NCI-H2227 (cell line): ENCODE measurements at regions not wholly inside any gene's neighbourhood (a gene's known extent, or its start where the extent isn't known, plus 50 kb on each side); places are given as distances from the start of the nearest gene placed in this dataset.
"Not testable (repeated sequence)": the region's sequence is repeated elsewhere in the genome, so short reads cannot be mapped to it uniquely, and the experiment has no call there.

ENCODE experiments used
- DNase-seq: peaks from one replicate; lab custom pipeline; 2025; ENCODE audit not compliant: unreplicated experiment; lab: John Stamatoyannopoulos, UW

GRCh38 chr14:104249706-104250105 lies 111.3 kb downstream of the KIF26A start:
- no peak for DNase-seq

GRCh38 chr14:104250175-104250574 lies 111.8 kb downstream of the KIF26A start:
- DNase-seq = no peak

GRCh38 chr14:104252256-104253215 lies 114.1 kb downstream of the KIF26A start:
- no peak for DNase-seq

DNA sequence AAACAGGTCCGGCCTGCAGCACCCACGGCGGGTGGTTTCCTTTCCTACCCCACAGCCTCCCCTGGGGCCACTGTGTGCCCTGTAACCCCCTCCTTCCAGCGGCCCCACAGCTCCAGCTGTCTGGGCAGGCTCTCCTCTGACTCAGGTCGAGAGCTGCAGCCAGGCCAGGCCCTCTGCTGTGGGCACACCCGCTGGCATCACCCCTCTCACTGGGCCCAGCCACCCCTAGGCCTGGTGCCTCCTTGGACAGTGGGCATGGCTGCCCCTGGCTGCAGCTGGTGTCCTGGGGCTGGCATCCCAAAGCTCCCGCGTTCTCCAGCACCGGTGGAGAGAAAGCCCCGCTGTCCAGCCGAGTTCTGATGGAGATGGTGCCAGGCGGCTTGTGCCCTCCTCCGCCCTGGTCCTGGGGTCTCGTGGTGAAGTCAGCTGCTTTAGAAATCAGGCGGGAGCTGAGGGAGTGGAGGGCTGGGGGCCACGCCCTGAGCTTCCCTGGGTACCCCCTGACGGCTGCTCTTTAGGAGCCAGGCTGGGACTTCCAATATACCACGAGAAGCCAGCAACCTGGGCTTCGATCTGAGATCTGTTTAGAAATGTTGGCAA lies 114.9 kb downstream of the KIF26A start:
- no peak for DNase-seq

DNA sequence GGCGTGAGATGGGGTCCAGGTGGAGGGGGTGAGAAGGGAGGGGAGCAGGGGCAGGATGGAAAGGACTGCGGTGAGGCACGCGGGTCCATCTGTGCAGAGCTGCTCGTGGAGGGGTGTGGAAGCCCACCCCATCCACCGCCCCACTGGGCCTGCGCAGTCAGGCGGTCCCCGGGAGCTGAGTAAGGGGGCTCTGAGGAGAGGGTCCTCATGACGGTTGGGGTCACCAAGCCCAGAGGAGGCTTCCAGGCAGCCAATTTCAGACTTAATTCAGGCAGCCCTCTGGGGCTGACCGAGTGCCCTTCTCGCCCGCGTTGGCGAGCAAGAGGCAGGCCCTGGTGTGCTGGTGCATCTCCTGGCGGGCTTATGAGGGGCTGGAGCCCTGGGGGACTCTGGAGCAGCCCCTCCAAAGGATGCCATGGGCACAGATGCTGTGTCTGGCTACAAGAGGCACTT lies 115.5 kb downstream of the KIF26A start:
- DNase-seq = no peak

DNA sequence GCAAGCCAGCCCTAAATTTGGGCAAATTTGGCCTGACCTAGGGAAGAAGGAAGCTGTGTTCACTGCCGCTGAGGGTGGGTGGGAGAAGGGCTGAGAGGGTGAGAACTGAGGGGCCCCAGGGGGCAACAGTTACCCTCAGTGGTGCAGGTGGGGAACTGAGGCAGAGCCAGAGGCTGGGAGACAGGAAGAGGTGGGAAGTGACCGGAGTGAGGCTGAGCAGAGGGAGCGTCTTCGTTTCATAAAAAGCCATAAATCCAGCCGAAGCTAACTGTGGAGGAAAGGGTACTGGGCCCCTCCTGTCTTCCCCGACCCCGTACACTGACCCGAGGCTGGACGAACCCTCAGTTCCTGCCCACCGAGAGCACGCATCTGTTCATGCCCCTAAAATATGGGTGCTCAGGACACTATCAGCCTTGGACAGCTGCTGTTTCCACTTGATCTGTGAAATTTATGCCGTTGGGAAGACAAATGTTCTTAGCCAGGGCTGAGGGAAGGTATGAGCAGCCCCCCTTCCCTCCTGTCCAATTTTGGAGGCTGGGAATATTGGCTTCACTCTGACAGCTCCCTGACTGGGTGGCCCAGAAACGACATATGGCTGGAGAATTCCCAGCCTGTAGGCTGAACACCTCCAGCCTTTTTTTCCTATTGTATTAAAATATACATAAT lies 116.5 kb downstream of the KIF26A start:
- no peak for DNase-seq

- no peak for DNase-seq
Measured at GRCh38 chr14:104256025-104256424, 117.6 kb downstream of the KIF26A start.

DNA sequence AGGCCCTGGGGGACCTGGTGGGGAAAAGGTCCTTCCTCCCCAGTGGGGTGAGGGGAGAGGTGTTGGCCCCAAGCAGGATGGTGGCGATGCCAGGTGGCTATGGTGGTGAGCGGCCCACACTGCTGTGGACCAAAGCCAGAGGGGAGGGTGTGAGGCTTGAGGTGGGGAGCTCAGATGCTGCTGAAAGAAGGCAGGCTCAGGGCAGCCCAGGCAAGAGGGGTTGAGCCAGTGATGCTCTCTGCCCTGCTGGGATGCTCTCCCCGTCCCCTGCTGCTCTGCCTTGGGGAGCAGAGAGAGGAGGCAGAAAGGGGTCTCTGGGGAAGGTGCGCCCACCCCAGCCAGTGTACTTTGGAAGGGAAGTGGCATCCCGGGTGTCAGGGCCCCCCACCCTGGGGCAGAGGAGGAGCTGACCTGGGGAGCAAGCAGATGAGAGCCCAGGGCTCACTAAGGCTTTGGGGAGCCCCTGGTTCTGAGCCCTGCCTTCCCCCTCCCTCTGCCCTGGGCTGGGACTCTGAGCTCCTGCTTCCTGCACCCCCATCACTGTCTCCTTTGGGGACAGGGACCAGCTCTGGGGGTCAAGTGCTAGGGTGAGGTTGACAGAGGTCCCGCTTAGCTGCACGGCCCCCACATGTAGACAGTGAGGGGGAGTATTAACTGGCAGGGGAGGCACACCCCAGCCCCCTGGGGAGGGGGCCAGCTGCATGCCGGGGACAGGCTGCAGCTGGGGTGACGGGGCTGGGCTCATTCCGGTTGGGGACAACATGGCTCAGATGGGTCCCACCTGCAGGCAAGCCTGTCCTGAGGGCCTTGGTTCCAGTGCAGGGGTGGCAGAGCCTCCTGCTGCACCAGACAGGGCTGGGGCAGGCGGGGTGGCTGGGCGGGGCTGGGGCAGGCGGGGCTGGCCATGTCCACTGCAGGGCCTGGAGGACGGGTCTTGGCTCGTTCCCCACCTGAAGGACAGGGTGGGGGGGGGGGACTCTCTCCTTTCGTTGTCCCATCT lies 124.4 kb downstream of the KIF26A start:
- DNase-seq = no peak

DNA sequence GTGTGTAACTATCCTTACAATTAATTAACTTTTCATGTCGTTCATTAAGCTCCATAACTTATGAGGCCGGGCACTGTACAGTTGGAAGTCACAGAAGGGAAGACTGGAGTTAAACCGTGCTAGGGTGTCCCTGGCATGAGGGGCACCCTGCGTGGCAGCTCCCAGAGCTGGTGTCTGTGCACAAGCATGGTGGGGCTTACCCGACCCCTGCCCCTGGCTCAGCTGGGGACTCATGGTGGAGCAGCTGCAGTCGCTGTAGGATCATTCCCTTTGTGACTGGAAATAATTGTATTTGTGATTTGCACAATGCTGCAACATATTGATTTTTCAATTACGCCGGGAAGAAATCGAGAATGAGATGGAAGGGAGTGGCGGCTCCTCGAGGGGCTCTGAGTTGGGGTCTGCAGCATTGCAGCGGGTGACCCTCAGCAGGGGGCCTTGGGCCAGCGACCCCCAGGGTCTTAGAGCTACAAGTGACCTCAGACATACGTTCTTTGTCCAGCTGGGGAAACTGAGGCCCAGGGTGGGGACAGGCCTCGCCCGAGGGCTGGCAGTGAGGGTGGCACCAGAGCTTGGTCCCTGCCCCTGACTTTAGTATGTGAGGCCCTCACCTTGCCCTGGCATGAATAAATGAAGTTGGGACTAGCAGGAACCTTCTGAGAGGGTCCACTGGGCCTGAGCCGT lies 125.4 kb downstream of the KIF26A start:
- peak; percentile 73 for DNase-seq

DNA sequence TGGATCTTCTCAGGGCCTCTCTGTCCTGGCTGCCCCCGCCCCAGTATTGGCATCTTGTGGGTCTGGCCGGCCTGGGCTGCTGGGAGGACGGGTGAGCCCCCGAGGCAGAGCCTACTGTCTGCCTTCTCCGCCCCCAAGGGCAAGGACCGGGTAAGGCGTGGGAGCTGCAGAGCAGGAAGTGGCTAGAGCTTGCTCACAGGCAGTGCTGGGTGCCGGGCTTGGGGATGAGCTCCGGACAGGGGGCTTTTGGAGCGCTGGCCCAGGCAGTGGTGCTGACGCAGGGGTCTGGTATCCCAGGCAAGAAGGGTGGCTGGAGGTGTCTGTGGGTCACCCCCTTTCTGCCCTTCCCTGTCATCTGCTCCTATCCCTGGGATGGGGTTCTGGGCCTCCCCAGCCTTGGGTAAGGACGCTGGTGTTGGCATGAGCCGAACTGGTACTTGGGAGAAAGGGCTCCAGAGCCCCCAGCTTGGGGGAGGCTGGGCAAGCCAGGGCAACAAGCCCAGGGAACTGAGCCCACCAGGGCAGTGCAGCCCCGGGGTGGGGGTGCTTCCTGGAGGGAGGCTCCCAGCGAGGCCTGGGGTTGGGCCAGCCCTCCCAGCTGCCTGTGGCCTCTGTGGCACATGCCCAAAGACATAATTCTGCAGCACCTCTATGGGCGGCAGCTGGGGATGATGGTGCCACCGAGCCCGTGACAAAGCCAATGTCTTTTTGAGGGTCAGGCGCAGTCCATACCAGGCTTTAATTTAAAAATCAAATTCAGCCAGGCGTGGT lies 126.3 kb downstream of the KIF26A start:
- no peak for DNase-seq

GRCh38 chr14:104265918-104266630 lies 127.7 kb downstream of the KIF26A start:
- peak; percentile 44 for DNase-seq

DNA sequence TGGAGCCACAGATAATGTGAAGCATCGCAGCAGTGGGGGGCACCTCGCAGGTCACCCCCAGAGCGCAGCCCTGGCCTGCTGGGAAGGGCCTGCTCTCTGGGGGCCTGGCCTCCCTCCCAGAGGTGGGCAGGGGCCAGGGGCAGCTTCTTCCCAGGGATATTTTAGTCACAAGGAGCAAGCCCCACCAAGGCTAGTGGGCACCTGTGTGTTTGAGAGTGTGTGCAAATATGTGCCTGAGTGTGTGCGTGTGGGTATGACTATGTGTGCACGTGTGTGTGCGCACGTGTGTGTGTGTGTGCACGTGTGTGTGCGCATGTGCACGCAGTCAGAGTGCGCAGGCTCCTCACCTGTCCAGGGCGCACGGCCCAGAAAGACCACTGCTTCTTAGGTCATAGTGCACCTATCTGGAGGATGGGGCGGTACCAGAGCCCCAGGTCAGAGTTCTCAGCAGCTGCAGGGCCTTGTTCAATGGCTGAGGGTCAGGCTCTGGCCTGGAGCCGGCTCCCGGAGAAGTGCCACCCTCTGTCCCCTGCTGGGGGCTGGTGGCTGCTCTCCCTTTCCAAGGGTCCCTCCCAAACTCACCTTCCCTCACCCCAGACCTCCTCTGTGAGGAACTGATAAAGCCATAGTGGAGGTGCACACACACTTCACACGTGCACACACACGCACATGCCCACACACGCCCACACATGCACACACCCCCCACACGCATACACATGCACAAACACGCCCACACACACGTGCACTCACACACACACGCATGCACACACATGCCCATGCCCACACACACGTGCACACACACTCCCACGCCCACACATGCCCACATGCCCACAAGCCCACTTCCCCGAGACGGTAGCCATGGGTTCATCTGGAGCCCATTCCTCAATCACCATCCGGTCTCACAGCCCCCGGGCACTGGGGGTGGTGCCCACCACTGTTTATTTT lies 128.5 kb downstream of the KIF26A start:
- DNase-seq = no peak

DNA sequence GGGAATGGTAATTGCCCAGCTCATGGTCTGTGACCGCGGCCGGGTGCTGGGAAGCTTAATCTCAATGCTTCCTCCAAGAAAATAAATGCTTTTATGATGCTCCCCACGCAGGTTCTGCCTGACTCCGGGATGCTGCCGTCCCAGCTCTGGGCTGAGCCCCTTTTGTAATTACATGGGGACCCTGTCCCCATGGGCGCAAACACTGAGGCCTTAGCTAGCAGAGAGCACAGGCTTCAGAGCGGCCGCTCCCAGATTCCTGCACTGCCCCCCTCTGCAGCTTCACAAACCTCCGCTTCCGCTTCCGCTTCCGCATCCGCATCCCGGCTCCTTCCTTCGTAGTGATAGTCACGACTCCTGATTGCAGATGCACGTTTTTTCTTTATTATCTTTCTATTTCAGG lies 129.5 kb downstream of the KIF26A start:
- DNase-seq = no peak

GRCh38 chr14:104268295-104268694 lies 129.9 kb downstream of the KIF26A start:
- DNase-seq = no peak

DNA sequence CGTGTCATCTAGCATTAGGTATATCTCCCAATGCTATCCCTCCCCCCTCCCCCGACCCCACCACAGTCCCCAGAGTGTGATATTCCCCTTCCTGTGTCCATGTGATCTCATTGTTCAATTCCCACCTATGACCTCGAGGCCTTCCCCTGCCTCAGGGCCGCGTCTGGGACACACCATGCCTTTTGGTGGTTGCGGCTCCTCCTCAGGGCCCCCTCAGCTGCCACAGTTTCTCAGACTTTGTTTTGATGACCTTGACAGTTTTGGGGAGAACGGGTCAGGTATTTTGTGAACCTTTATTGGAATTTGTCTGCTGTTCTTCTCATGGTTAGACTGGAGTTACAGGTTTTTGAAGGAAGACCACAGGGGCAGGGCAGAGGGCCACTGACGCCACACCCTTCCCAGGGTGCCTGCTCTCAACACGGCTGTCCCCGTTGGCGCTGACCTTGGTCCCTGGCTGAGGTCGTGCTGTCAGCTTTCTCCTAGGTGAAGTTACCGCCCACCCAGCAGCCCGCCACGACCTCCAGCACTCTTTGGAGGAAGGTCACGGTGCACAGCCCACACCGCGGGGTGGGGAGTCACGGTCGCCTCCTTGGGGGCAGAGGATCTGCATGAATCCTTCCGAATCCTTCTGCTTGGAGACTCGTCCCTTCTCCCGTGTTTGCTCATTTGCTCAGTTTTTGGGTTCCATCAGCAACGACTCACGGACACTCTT lies 130.5 kb downstream of the KIF26A start:
- no peak for DNase-seq

DNA sequence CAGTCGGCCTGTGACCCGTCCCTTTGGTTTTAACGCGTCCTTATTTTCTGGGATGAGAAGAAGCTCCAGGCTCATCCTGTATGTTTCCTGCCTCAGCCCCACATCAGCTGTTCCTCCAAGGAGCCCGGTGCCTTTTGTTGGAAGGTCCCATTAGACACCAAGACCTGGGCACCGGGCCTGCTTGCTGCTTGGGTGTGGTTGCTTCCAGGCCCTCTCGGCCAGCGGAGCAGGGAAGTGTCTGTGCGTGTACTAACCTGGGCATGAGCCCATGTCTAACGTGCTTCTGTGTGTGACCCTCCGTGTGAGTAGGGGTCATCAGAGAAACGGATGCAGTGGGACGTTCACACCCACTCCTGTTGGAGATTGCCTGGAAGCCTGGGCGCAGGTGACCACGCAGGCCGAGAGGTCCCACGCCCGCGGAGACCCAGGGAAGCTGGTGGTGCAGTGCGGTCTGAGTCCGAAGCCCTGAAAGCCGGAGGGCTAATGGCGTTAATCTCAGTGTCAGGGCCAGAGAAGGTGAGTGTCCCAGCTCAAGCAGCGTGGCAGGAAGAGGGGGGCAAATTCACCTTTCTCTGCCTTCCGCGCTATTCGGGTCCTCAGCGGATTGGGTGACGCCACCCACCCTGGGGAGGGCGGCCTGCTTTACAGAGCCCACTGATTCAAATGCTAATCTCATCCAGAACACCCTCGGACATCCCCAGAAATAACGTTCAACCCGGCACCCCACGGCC lies 131.3 kb downstream of the KIF26A start:
- DNase-seq = not testable (repeated sequence)
